ENCODE measurements at regions not wholly inside any gene's neighbourhood (a gene's known extent, or its start where the extent isn't known, plus 50 kb on each side); places are given as distances from the start of the nearest gene placed in this dataset.
"Not testable (repeated sequence)": the region's sequence is repeated elsewhere in the genome, so short reads cannot be mapped to it uniquely, and the experiment has no call there.

- no peak for TF ChIP-seq MAX (IDR thresholded peaks at IDR 0.05; ENCODE audit: low read depth, low read length)
- TF ChIP-seq POLR2A (IDR thresholded peaks at IDR 0.05; ENCODE audit: extremely low read depth, insufficient read length), result no peak
- no peak for TF ChIP-seq MYC (IDR thresholded peaks at IDR 0.05; ENCODE audit: low read depth, low read length)
- no peak for TF ChIP-seq CTCF (IDR thresholded peaks at IDR 0.05; ENCODE audit: low read depth, low read length)
- DNase-seq (ENCODE audit: low read depth), result no peak
- no peak overlapping the region for H3K4me3 ChIP-seq (ENCODE audit: low read depth, low read length)
Observed at GRCh38 chr21:28851645-28852044, 141.0 kb downstream of the LTN1 start.

GRCh38 chr21:28839237-28839636 lies 153.4 kb downstream of the LTN1 start:
- H3K4me3 ChIP-seq (ENCODE audit: low read depth, low read length); DNase-seq (ENCODE audit: low read depth): not testable (repeated sequence)

GRCh38 chr21:28837426-28837825 lies 155.3 kb downstream of the LTN1 start:
- DNase-seq (ENCODE audit: low read depth); H3K4me3 ChIP-seq (ENCODE audit: low read depth, low read length): not testable (repeated sequence)

GRCh38 chr21:28836588-28836987 lies 156.1 kb downstream of the LTN1 start:
- not testable (repeated sequence) for H3K4me3 ChIP-seq (ENCODE audit: low read depth, low read length); DNase-seq (ENCODE audit: low read depth)

- DNase-seq (ENCODE audit: low read depth), result no peak
- no peak overlapping the region for H3K4me3 ChIP-seq (ENCODE audit: low read depth, low read length)
- TF ChIP-seq POLR2A (IDR thresholded peaks at IDR 0.05; ENCODE audit: extremely low read depth, insufficient read length), result no peak
- TF ChIP-seq MYC (IDR thresholded peaks at IDR 0.05; ENCODE audit: low read depth, low read length), result no peak
- TF ChIP-seq CTCF (IDR thresholded peaks at IDR 0.05; ENCODE audit: low read depth, low read length), result no peak
- no peak for TF ChIP-seq MAX (IDR thresholded peaks at IDR 0.05; ENCODE audit: low read depth, low read length)
Observed at GRCh38 chr21:28834335-28835238, 158.1 kb downstream of the LTN1 start.

GRCh38 chr21:28833609-28834008 lies 159.1 kb downstream of the LTN1 start:
- DNase-seq (ENCODE audit: low read depth), result no peak
- TF ChIP-seq CTCF (IDR thresholded peaks at IDR 0.05; ENCODE audit: low read depth, low read length) (no peak), MAX (IDR thresholded peaks at IDR 0.05; ENCODE audit: low read depth, low read length) (no peak), MYC (IDR thresholded peaks at IDR 0.05; ENCODE audit: low read depth, low read length) (no peak), POLR2A (IDR thresholded peaks at IDR 0.05; ENCODE audit: extremely low read depth, insufficient read length) (no peak)

GRCh38 chr21:28833182-28833581 lies 159.5 kb downstream of the LTN1 start:
- no peak overlapping the region for H3K4me3 ChIP-seq (ENCODE audit: low read depth, low read length)
- TF ChIP-seq POLR2A (IDR thresholded peaks at IDR 0.05; ENCODE audit: extremely low read depth, insufficient read length) (no peak), MYC (IDR thresholded peaks at IDR 0.05; ENCODE audit: low read depth, low read length) (no peak), CTCF (IDR thresholded peaks at IDR 0.05; ENCODE audit: low read depth, low read length) (no peak), MAX (IDR thresholded peaks at IDR 0.05; ENCODE audit: low read depth, low read length) (no peak)
- no peak for DNase-seq (ENCODE audit: low read depth)

More at GRCh38 chr21:28833609-28834008, 159.1 kb downstream of the LTN1 start:
- H3K4me3 ChIP-seq (ENCODE audit: low read depth, low read length), result no peak overlapping the region

Measured in NB4 (cell line).